AG04449 (cell line): ENCODE measurements at regions not wholly inside any gene's neighbourhood (a gene's known extent, or its start where the extent isn't known, plus 50 kb on each side); places are given as distances from the start of the nearest gene placed in this dataset.

ENCODE experiments used
- CTCF ChIA-PET: fragments of 350-600 bp; formaldehyde crosslinking; extraction: SDS; loops from one replicate; lab custom pipeline; 2021; ENCODE audit warnings: antibody characterized with exemption; lab: Yijun Ruan, JAX
- POLR2A ChIA-PET: fragments of 400-600, 350-600 bp; formaldehyde crosslinking; extraction: SDS; loops from one replicate; lab custom pipeline; 2020; ENCODE audit warnings: antibody characterized with exemption, inconsistent platforms; lab: Yijun Ruan, JAX
- DNase-seq: peaks from one replicate; pipeline ENCODE4 v3.0.0-alpha.2; 2010; ENCODE audit warnings: low read depth, low spot score
- H3K4me3 ChIP-seq: 2 replicates; pipeline ENCODE4 v1.5.1; 2011; ENCODE audit warnings: low read depth, mild to moderate bottlenecking, control low read depth, low read length
- CTCF ChIP-seq: IDR thresholded peaks from one replicate; pipeline ENCODE4 v1.5.1; 2011; ENCODE audit warnings: mild to moderate bottlenecking, moderate library complexity, low read length, control low read depth, inconsistent platforms; ENCODE audit not compliant: insufficient read depth; ENCODE audit errors: missing control alignments

- H3K4me3 ChIP-seq: no peak overlapping the region
- CTCF ChIA-PET: no interaction called here
- TF ChIP-seq CTCF: no peak
- DNase-seq: no peak
- POLR2A ChIA-PET: no interaction called here
Observed at GRCh38 chr10:21170216-21170615, 273.1 kb upstream of the NEBL start.

- no peak for DNase-seq
- CTCF ChIA-PET: no interaction called here
- TF ChIP-seq CTCF: no peak
- H3K4me3 ChIP-seq: no peak overlapping the region
- POLR2A ChIA-PET: no interaction called here
Observed at GRCh38 chr10:21169271-21169670, 272.2 kb upstream of the NEBL start.

GRCh38 chr10:21167288-21168010, 270.3 kb upstream of the NEBL start:
- no peak for TF ChIP-seq CTCF
- ChIA-PET POLR2A (no interaction called here), CTCF (no interaction called here)
- DNase-seq: no peak
- no peak overlapping the region for H3K4me3 ChIP-seq

GRCh38 chr10:21166557-21167287, 269.6 kb upstream of the NEBL start:
- H3K4me3 ChIP-seq: no peak overlapping the region
- ChIA-PET POLR2A (no interaction called here), CTCF (no interaction called here)
- no peak for TF ChIP-seq CTCF
- DNase-seq: no peak

- POLR2A ChIA-PET: no interaction called here
- no peak for TF ChIP-seq CTCF
- CTCF ChIA-PET: no interaction called here
- no peak overlapping the region for H3K4me3 ChIP-seq
- no peak for DNase-seq
Observed at GRCh38 chr10:21165489-21165888, 268.4 kb upstream of the NEBL start.

- ChIA-PET CTCF (no interaction called here), POLR2A (no interaction called here)
- no peak for DNase-seq
- H3K4me3 ChIP-seq: no peak overlapping the region
- no peak for TF ChIP-seq CTCF
Observed at GRCh38 chr10:21164687-21165086, 267.6 kb upstream of the NEBL start.
